Uterus (tissue), 2 donors: ENCODE measurements at regions not wholly inside any gene's neighbourhood (a gene's known extent, or its start where the extent isn't known, plus 50 kb on each side); places are given as distances from the start of the nearest gene placed in this dataset.

Source experiments
- POLR2A ChIP-seq, 2 donors: fragments of 450-650 bp; IDR thresholded peaks; one replicate each; pipeline ENCODE4 v1.6.1; 2016; ENCODE audit warnings: antibody characterized with exemption in 2 of 2, mild to moderate bottlenecking in 1 of 2, moderate library complexity in 1 of 2
- TF ChIP-seq, protein P1 (sequence below), 4 experiments: fragments of 200-600 bp in 2 of 4; fragments of 450-650 bp in 2 of 4; sonication (generic) in 2 of 4; IDR thresholded peaks; one replicate each; pipeline ENCODE4 v1.5.1; 2016 to 2019; ENCODE audit warnings: antibody characterized with exemption in 4 of 4, mild to moderate bottlenecking in 2 of 4, moderate library complexity in 1 of 4

DNA sequence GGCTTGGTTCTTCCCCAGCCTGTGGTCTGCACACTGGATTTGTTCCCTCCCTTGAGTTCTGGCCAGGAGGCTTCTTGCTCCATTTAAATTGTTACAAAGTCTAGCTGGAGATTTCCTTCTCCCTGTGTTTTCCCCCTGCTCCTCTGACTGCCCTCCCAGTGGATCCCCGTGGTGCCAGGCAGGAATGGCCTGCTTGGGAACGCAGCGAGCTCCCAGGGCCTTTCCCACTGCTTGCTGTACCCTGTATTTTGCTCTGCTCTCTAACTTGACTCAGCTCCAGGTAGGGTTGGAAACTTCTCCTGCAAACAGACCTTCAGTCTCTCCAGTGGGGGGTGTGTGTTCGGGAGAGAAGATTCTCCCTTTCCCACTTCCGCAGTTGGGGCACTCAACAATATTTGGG, 349.2 kb upstream of the FBXO33 start:
- no peak for TF ChIP-seq POLR2A (IDR thresholded peaks at IDR 0.05)
- TF ChIP-seq, protein P1, sequence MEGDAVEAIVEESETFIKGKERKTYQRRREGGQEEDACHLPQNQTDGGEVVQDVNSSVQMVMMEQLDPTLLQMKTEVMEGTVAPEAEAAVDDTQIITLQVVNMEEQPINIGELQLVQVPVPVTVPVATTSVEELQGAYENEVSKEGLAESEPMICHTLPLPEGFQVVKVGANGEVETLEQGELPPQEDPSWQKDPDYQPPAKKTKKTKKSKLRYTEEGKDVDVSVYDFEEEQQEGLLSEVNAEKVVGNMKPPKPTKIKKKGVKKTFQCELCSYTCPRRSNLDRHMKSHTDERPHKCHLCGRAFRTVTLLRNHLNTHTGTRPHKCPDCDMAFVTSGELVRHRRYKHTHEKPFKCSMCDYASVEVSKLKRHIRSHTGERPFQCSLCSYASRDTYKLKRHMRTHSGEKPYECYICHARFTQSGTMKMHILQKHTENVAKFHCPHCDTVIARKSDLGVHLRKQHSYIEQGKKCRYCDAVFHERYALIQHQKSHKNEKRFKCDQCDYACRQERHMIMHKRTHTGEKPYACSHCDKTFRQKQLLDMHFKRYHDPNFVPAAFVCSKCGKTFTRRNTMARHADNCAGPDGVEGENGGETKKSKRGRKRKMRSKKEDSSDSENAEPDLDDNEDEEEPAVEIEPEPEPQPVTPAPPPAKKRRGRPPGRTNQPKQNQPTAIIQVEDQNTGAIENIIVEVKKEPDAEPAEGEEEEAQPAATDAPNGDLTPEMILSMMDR (IDR thresholded peaks at IDR 0.05), result no peak
